IMR-90 (cell line): ENCODE measurements at regions not wholly inside any gene's neighbourhood (a gene's known extent, or its start where the extent isn't known, plus 50 kb on each side); places are given as distances from the start of the nearest gene placed in this dataset.

Experiments
- BHLHE40 ChIP-seq: fragments of 150-350 bp; IDR thresholded peaks from 2 replicates; pipeline ENCODE4 v1.6.1; 2016; ENCODE audit warnings: mild to moderate bottlenecking, low read depth, low read length
- CEBPB ChIP-seq: IDR thresholded peaks from 2 replicates; pipeline ENCODE4 v1.6.1; 2012; ENCODE audit warnings: low read depth, low read length, improper control_type of control experiment
- CHD1 ChIP-seq: IDR thresholded peaks from 2 replicates; pipeline ENCODE4 v1.6.1; 2012; ENCODE audit warnings: low read depth, low read length, improper control_type of control experiment
- MAFK ChIP-seq: IDR thresholded peaks from 2 replicates; pipeline ENCODE4 v1.6.1; 2012; ENCODE audit warnings: low read depth, low read length, improper control_type of control experiment
- MAZ ChIP-seq: IDR thresholded peaks from 2 replicates; pipeline ENCODE4 v1.6.1; 2012; ENCODE audit warnings: low read depth, mild to moderate bottlenecking, low read length, improper control_type of control experiment, moderate library complexity, borderline replicate concordance
- POLR2A ChIP-seq: IDR thresholded peaks from 2 replicates; pipeline ENCODE4 v1.6.1; 2012; ENCODE audit warnings: mild to moderate bottlenecking, low read depth, low read length
- SMC3 ChIP-seq: fragments of 150-350 bp; IDR thresholded peaks from 2 replicates; pipeline ENCODE4 v1.6.1; 2016; ENCODE audit warnings: low read depth, mild to moderate bottlenecking, antibody characterized with exemption, low read length, moderate library complexity
- TF ChIP-seq, protein P1 (sequence below): conservative IDR thresholded peaks from 2 replicates; pipeline ENCODE4 v1.5.1; 2012; ENCODE audit warnings: mild to moderate bottlenecking, low read depth, low read length, improper control_type of control experiment
- TF ChIP-seq, protein P2 (sequence below): fragments of 150-350 bp; IDR thresholded peaks from 2 replicates; pipeline ENCODE4 v1.6.1; 2017; ENCODE audit warnings: mild to moderate bottlenecking, antibody characterized with exemption, low read length, low read depth

DNA sequence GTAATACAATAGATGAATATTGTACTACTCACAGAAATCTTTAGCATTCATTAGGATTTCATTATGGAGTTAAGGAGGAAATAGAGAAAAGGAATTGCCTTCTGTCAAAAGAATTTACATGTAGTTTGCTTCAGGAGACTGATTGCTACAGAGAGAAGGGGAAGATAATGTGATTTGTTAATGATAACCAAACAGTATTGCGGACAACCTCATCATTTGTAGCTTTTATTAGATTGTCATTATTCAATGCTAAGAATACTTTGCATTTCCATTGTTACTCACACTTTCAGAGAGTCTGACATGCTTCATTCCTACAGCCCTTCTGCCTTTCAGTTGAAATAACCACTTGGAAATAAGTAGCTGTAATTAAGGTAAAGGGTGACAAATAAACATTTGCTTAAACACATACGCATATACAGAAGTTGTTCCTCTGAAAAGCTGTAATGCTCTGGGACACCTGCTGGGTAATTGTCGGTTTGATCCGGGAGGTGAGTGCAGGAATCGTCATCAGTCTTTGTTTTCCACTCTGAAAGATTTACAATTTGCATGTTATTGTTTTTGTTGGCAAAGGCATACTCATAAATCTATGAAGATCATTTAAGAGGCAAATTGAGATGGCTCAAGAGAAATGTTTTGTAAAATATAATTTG lies 600.2 kb downstream of the TRHDE start:
- TF ChIP-seq, protein P1, sequence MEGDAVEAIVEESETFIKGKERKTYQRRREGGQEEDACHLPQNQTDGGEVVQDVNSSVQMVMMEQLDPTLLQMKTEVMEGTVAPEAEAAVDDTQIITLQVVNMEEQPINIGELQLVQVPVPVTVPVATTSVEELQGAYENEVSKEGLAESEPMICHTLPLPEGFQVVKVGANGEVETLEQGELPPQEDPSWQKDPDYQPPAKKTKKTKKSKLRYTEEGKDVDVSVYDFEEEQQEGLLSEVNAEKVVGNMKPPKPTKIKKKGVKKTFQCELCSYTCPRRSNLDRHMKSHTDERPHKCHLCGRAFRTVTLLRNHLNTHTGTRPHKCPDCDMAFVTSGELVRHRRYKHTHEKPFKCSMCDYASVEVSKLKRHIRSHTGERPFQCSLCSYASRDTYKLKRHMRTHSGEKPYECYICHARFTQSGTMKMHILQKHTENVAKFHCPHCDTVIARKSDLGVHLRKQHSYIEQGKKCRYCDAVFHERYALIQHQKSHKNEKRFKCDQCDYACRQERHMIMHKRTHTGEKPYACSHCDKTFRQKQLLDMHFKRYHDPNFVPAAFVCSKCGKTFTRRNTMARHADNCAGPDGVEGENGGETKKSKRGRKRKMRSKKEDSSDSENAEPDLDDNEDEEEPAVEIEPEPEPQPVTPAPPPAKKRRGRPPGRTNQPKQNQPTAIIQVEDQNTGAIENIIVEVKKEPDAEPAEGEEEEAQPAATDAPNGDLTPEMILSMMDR, result no peak
- no peak for TF ChIP-seq POLR2A
- no peak for TF ChIP-seq BHLHE40
- no peak for TF ChIP-seq CHD1
- TF ChIP-seq MAZ, result no peak
- TF ChIP-seq, protein P2, sequence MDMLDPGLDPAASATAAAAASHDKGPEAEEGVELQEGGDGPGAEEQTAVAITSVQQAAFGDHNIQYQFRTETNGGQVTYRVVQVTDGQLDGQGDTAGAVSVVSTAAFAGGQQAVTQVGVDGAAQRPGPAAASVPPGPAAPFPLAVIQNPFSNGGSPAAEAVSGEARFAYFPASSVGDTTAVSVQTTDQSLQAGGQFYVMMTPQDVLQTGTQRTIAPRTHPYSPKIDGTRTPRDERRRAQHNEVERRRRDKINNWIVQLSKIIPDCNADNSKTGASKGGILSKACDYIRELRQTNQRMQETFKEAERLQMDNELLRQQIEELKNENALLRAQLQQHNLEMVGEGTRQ, result no peak
- TF ChIP-seq CEBPB, result no peak
- no peak for TF ChIP-seq MAFK
- TF ChIP-seq SMC3, result no peak
